ENCODE measurements at regions not wholly inside any gene's neighbourhood (a gene's known extent, or its start where the extent isn't known, plus 50 kb on each side); places are given as distances from the start of the nearest gene placed in this dataset.

- H3K36me3 ChIP-seq, result no peaks in the 10 kb centered on the region
- H3K4me1 ChIP-seq, result no peaks in the 10 kb centered on the region
- no peak for DNase-seq
- H3K27ac ChIP-seq, result no peak overlapping the region
- no peaks in the 10 kb centered on the region for H3K9me3 ChIP-seq
- 70 to 89% (median 78%) methylated on average over 1 of the region's 1 CpG for WGBS, 5 donors
- no peak for TF ChIP-seq EP300 (IDR thresholded peaks at IDR 0.05)
- no peak overlapping the region for H3K4me3 ChIP-seq
- intact Hi-C loops (cut with DNase I; ENCODE audit: low total_unique reads), result no loop called here
- H3K27me3 ChIP-seq, result no peaks in the 10 kb centered on the region
Observed at GRCh38 chr15:35888815-35889214, 342.9 kb upstream of the DPH6 start.

- TF ChIP-seq EP300 (IDR thresholded peaks at IDR 0.05) (no peak), POLR2AphosphoS5 (IDR thresholded peaks at IDR 0.05) (no peak), POLR2A (IDR thresholded peaks at IDR 0.05) (no peak)
- H3K36me3 ChIP-seq, result no peaks in the 10 kb centered on the region
- DNase-seq, result peak in 1 of 2 donors; percentile 22
- intact Hi-C loops (cut with DNase I; ENCODE audit: low total_unique reads), result no loop called here
- H3K4me3 ChIP-seq, result no peak overlapping the region
- 25 to 41% (median 40%) methylated on average over 3 of the region's 3 CpGs for WGBS, 5 donors
- H3K27me3 ChIP-seq, result no peaks in the 10 kb centered on the region
- no peak overlapping the region for H3K27ac ChIP-seq
- H3K4me1 ChIP-seq, result peaks cover 0 to 12% (median 7%) of the 10 kb centered on the region in 4 donors
- H3K9me3 ChIP-seq, result no peaks in the 10 kb centered on the region
Observed at GRCh38 chr15:35907511-35907910, 361.5 kb upstream of the DPH6 start.

GRCh38 chr15:35909414-35909813, 363.4 kb upstream of the DPH6 start:
- Histone ChIP-seq H3K4me1 (peaks cover 0 to 12% (median 7%) of the 10 kb centered on the region in 4 donors), H3K9me3 (peaks cover 0 to 4% (median 2%) of the 10 kb centered on the region in 4 donors), H3K36me3 (no peaks in the 10 kb centered on the region), H3K27ac (no peak overlapping the region), H3K27me3 (no peaks in the 10 kb centered on the region), H3K4me3 (no peak overlapping the region)
- 65 to 84% (median 79%) methylated on average over 3 of the region's 3 CpGs for WGBS, 5 donors
- TF ChIP-seq POLR2AphosphoS5 (IDR thresholded peaks at IDR 0.05) (no peak), CTCF (IDR thresholded peaks at IDR 0.05) (no peak), POLR2A (IDR thresholded peaks at IDR 0.05) (no peak), EP300 (IDR thresholded peaks at IDR 0.05) (no peak)
- intact Hi-C loops (cut with DNase I; ENCODE audit: low total_unique reads), result no loop called here
- peak in 1 of 2 donors; percentile 15 for DNase-seq

- 91 to 99% (median 95%) methylated on average over 2 of the region's 2 CpGs for WGBS, 5 donors
- Histone ChIP-seq H3K4me1 (peaks cover 0 to 10% (median 7%) of the 10 kb centered on the region in 4 donors), H3K36me3 (no peaks in the 10 kb centered on the region), H3K4me3 (no peak overlapping the region), H3K27me3 (no peaks in the 10 kb centered on the region), H3K27ac (no peak overlapping the region), H3K9me3 (peaks cover 0 to 9% (median 3%) of the 10 kb centered on the region in 4 donors)
- intact Hi-C loops (cut with DNase I; ENCODE audit: low total_unique reads), result no loop called here
- no peak for TF ChIP-seq POLR2A (IDR thresholded peaks at IDR 0.05)
- TF ChIP-seq CTCF (IDR thresholded peaks at IDR 0.05), result no peak
- no peak for TF ChIP-seq EP300 (IDR thresholded peaks at IDR 0.05)
- no peak for TF ChIP-seq POLR2AphosphoS5 (IDR thresholded peaks at IDR 0.05)
- no peak for DNase-seq
Observed at GRCh38 chr15:35910227-35910626, 364.3 kb upstream of the DPH6 start.

- no peaks in the 10 kb centered on the region for H3K36me3 ChIP-seq
- TF ChIP-seq POLR2A (IDR thresholded peaks at IDR 0.05), result no peak
- TF ChIP-seq POLR2AphosphoS5 (IDR thresholded peaks at IDR 0.05), result no peak
- TF ChIP-seq CTCF (IDR thresholded peaks at IDR 0.05), result no peak
- no peak for TF ChIP-seq EP300 (IDR thresholded peaks at IDR 0.05)
- H3K4me3 ChIP-seq, result no peak overlapping the region
- H3K27ac ChIP-seq, result no peak overlapping the region
- intact Hi-C loops (cut with DNase I; ENCODE audit: low total_unique reads), result no loop called here
- peaks cover 0 to 10% (median 6%) of the 10 kb centered on the region in 4 donors for H3K4me1 ChIP-seq
- H3K9me3 ChIP-seq, result peaks cover 0 to 9% (median 3%) of the 10 kb centered on the region in 4 donors
- H3K27me3 ChIP-seq, result no peaks in the 10 kb centered on the region
- peak; percentile 53 to 79 for DNase-seq
- WGBS, 5 donors, result 52 to 74% (median 64%) methylated on average over 2 of the region's 2 CpGs
Observed at GRCh38 chr15:35911052-35911777, 365.2 kb upstream of the DPH6 start.
